K562 (cell line): ENCODE measurements at regions not wholly inside any gene's neighbourhood (a gene's known extent, or its start where the extent isn't known, plus 50 kb on each side); places are given as distances from the start of the nearest gene placed in this dataset.

Experiments
- ATF1 ChIP-seq, 2 experiments: fragments of 450-650 bp in 1 of 2; IDR thresholded peaks; 2 replicates each; pipeline ENCODE4 v1.6.1; 2016; ENCODE audit warnings: missing compliant biosample characterization in 1 of 2, missing genetic modification characterization in 1 of 2
- CBFA2T3 ChIP-seq: fragments of 450-650 bp; IDR thresholded peaks from 2 replicates; pipeline ENCODE4 v1.6.1; 2017
- GABPB1 ChIP-seq: sonication (generic); formaldehyde crosslinking; IDR thresholded peaks from 2 replicates; pipeline ENCODE4 v1.8.0; 2022; ENCODE audit warnings: mild to moderate bottlenecking, missing genetic modification reagents
- HDAC6 ChIP-seq: IDR thresholded peaks from 2 replicates; pipeline ENCODE4 v1.6.1; 2012; ENCODE audit warnings: low read depth, mild to moderate bottlenecking, control low read depth, inconsistent platforms, low read length, moderate library complexity
- HEY1 ChIP-seq: fragments of 250-450 bp; sonication (Bioruptor Pico); IDR thresholded peaks from 2 replicates; pipeline ENCODE4 v1.5.0; 2020; ENCODE audit warnings: mild to moderate bottlenecking, moderate library complexity, borderline replicate concordance
- MAFK ChIP-seq: IDR thresholded peaks from 2 replicates; pipeline ENCODE4 v1.6.1; 2011; ENCODE audit warnings: low read length, improper control_type of control experiment
- NR2C2 ChIP-seq, 2 experiments: fragments of 200-800 bp in 1 of 2; sonication (Bioruptor generic) in 1 of 2; sonication (generic) in 1 of 2; formaldehyde crosslinking in 1 of 2; IDR thresholded peaks; 2 replicates each; pipeline versions ENCODE4 v1.6.1 to v1.8.0; 2016 to 2022; ENCODE audit warnings: mild to moderate bottlenecking in 1 of 2, missing compliant biosample characterization in 1 of 2, missing genetic modification characterization in 1 of 2, missing genetic modification reagents in 1 of 2
- OTX1 ChIP-seq: fragments of 450-650 bp; formaldehyde crosslinking; IDR thresholded peaks from 2 replicates; pipeline ENCODE4 v1.4.0; 2022; ENCODE audit warnings: mild to moderate bottlenecking
- PATZ1 ChIP-seq: fragments of 250-450 bp; sonication (Bioruptor Pico); IDR thresholded peaks from 2 replicates; pipeline ENCODE4 v1.5.0; 2020; ENCODE audit warnings: mild to moderate bottlenecking, borderline replicate concordance
- RBM25 ChIP-seq: fragments of 200-400 bp; formaldehyde crosslinking; IDR thresholded peaks from 2 replicates; pipeline ENCODE4 v1.6.1; 2018; ENCODE audit warnings: low read length, low read depth, moderate library complexity; ENCODE audit not compliant: severe bottlenecking
- RHOXF2B ChIP-seq: fragments of 250-450 bp; sonication (Bioruptor Pico); conservative IDR thresholded peaks from 2 replicates; pipeline ENCODE4 v1.5.1; 2021
- SMARCA5 ChIP-seq: fragments of 450-650 bp; IDR thresholded peaks from 2 replicates; pipeline ENCODE4 v1.6.1; 2016
- SREBF1 ChIP-seq: fragments of 150-350 bp; IDR thresholded peaks from 2 replicates; pipeline ENCODE4 v1.6.1; 2014; ENCODE audit warnings: antibody characterized with exemption, low read depth, low read length, borderline replicate concordance
- STAT5A ChIP-seq: IDR thresholded peaks from 2 replicates; pipeline ENCODE4 v1.6.1; 2012; ENCODE audit warnings: low read length, inconsistent platforms, borderline replicate concordance
- TAF15 ChIP-seq: fragments of 200-400 bp; formaldehyde crosslinking; IDR thresholded peaks from 2 replicates; pipeline ENCODE4 v1.6.1; 2017; ENCODE audit warnings: mild to moderate bottlenecking, low read depth, low read length, moderate library complexity
- TCF15 ChIP-seq: fragments of 250-450 bp; sonication (Bioruptor Pico); IDR thresholded peaks from 2 replicates; pipeline ENCODE4 v1.8.0; 2022; ENCODE audit warnings: moderate library complexity, mild to moderate bottlenecking, inconsistent platforms
- TCF7 ChIP-seq: sonication (generic); IDR thresholded peaks from 2 replicates; pipeline ENCODE4 v1.6.1; 2016; ENCODE audit warnings: antibody characterized with exemption, borderline replicate concordance
- U2AF1 ChIP-seq: fragments of 200-400 bp; formaldehyde crosslinking; optimal IDR thresholded peaks from 2 replicates; pipeline ENCODE3; 2017; ENCODE audit warnings: mild to moderate bottlenecking, low read depth, low read length, moderate library complexity
- ZBTB7A ChIP-seq: IDR thresholded peaks from 2 replicates; pipeline ENCODE4 v1.6.1; 2011; ENCODE audit warnings: low read depth, mild to moderate bottlenecking, low read length, moderate library complexity, borderline replicate concordance; ENCODE audit not compliant: control insufficient read depth
- ZC3H11A ChIP-seq: IDR thresholded peaks from 2 replicates; pipeline ENCODE4 v1.6.1; 2012; ENCODE audit warnings: low read depth, low read length, improper control_type of control experiment
- ZFP36 ChIP-seq: fragments of 150-350 bp; IDR thresholded peaks from 2 replicates; pipeline ENCODE4 v1.6.1; 2018; ENCODE audit warnings: low read length, low read depth; ENCODE audit not compliant: partially characterized antibody
- ZNF165 ChIP-seq: fragments of 250-450 bp; sonication (Bioruptor Pico); IDR thresholded peaks from 2 replicates; pipeline ENCODE4 v1.4.0; 2020; ENCODE audit warnings: borderline replicate concordance
- ZNF384 ChIP-seq: IDR thresholded peaks from 2 replicates; pipeline ENCODE4 v1.6.1; 2012; ENCODE audit warnings: low read depth, low read length, improper control_type of control experiment
- ZNF445 ChIP-seq: fragments of 250-450 bp; sonication (Bioruptor Pico); IDR thresholded peaks from 2 replicates; pipeline ENCODE4 v1.4.0; 2020; ENCODE audit warnings: low read depth, mild to moderate bottlenecking, moderate library complexity
- ZNF57 ChIP-seq: fragments of 450-650 bp; formaldehyde crosslinking; IDR thresholded peaks from 2 replicates; pipeline ENCODE4 v1.4.0; 2020; ENCODE audit warnings: mild to moderate bottlenecking, moderate library complexity
- ZNF668 ChIP-seq: fragments of 250-450 bp; sonication (Bioruptor Pico); IDR thresholded peaks from 2 replicates; pipeline ENCODE4 v1.8.0; 2022; ENCODE audit warnings: mild to moderate bottlenecking, inconsistent platforms
- ZSCAN29 ChIP-seq: fragments of 450-650 bp; IDR thresholded peaks from 2 replicates; pipeline ENCODE4 v1.6.1; 2017
- TF ChIP-seq, protein P1 (sequence below), 2 experiments: fragments of 450-650 bp in 1 of 2; sonication (generic) in 1 of 2; formaldehyde crosslinking in 1 of 2; IDR thresholded peaks in 1 of 2; conservative IDR thresholded peaks in 1 of 2; 2 replicates each; pipeline versions ENCODE4 v1.6.1 to v1.8.1; 2016 to 2023; ENCODE audit warnings: mild to moderate bottlenecking in 2 of 2, moderate library complexity in 2 of 2, inconsistent platforms in 1 of 2, missing genetic modification reagents in 1 of 2
- TF ChIP-seq, protein P2 (sequence below): fragments of 250-450 bp; sonication (Bioruptor Pico); IDR thresholded peaks from 2 replicates; pipeline ENCODE4 v1.9.0; 2021; ENCODE audit warnings: mild to moderate bottlenecking

DNA sequence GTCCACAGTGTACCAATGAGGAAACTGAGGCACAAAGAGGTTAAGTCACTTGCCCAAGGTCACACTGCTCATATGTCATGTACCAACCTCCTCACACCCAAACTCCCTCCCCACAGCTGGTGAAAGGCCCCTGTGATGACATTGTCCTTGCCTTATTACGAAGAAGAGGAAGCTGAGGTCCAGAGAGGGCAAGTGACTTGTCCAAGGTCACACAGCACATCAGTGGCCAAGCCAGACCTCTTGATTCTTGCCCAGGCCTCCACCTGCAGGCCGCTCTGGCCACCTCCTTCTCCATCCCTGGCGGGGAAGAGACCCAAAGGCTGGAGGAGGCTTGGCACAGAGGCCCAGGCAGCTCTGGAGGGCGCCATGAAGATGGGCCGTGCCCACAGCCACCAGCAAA lies 492.4 kb downstream of the PTPRU start (continued):
- TF ChIP-seq ATF1 (CRISPR knock-in tag; IDR thresholded peaks at IDR 0.05) (no peak), ATF1 (tag; IDR thresholded peaks at IDR 0.05) (no peak), NR2C2 (CRISPR knock-in tag; IDR thresholded peaks at IDR 0.05) (no peak), NR2C2 (tag; IDR thresholded peaks at IDR 0.05) (no peak), ZC3H11A (no peak), ZSCAN29 (no peak), RHOXF2B (CRISPR knock-in tag) (no peak), ZNF445 (CRISPR knock-in tag) (no peak), PATZ1 (CRISPR knock-in tag) (no peak), ZNF57 (CRISPR knock-in tag) (no peak), RBM25 (peak; percentile 69), SREBF1 (no peak), OTX1 (CRISPR knock-in tag) (no peak), HEY1 (CRISPR knock-in tag) (no peak), U2AF1 (no peak), SMARCA5 (0 out of 2 replicates have a peak, but pooled peaks have one; percentile 33), TCF7 (no peak), TCF15 (CRISPR knock-in tag) (no peak), ZFP36 (peak; percentile 87), STAT5A (no peak), ZNF165 (CRISPR knock-in tag) (no peak), TAF15 (no peak), HDAC6 (no peak), ZBTB7A (no peak), MAFK (no peak), CBFA2T3 (no peak), ZNF668 (CRISPR knock-in tag) (no peak), ZNF384 (no peak), GABPB1 (CRISPR knock-in tag) (no peak)
- TF ChIP-seq, protein P1, sequence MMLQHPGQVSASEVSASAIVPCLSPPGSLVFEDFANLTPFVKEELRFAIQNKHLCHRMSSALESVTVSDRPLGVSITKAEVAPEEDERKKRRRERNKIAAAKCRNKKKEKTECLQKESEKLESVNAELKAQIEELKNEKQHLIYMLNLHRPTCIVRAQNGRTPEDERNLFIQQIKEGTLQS (IDR thresholded peaks at IDR 0.05) = no peak
- TF ChIP-seq, protein P1 (CRISPR knock-in tag; conservative IDR thresholded peaks at IDR 0.05) = no peak
- TF ChIP-seq, protein P2, sequence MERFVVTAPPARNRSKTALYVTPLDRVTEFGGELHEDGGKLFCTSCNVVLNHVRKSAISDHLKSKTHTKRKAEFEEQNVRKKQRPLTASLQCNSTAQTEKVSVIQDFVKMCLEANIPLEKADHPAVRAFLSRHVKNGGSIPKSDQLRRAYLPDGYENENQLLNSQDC = no peak
